ENCODE measurements at regions not wholly inside any gene's neighbourhood (a gene's known extent, or its start where the extent isn't known, plus 50 kb on each side); places are given as distances from the start of the nearest gene placed in this dataset.

GRCh38 chr6:22513667-22514066, 55.7 kb upstream of the HDGFL1 start:
- Histone ChIP-seq H3K36me3 (replicated peaks; ENCODE audit: insufficient read depth, low read depth) (no peaks in the 10 kb centered on the region), H3K79me2 (no peaks in the 10 kb centered on the region), H3K9me3 (ENCODE audit: low read depth) (no peaks in the 10 kb centered on the region), H3K27ac (no peak overlapping the region), H4K20me1 (ENCODE audit: insufficient read depth, poor library complexity, severe bottlenecking) (no peaks in the 10 kb centered on the region), H3K4me2 (no peak overlapping the region), H3K9me2 (replicated peaks; ENCODE audit: insufficient read depth) (no peaks in the 10 kb centered on the region), H2AFZ (no peak overlapping the region), H3K4me3 (no peak overlapping the region), H3K4me1 (ENCODE audit: insufficient read depth) (no peaks in the 10 kb centered on the region), H3K27me3 (no peaks in the 10 kb centered on the region)
- TF ChIP-seq EZH2 (IDR thresholded peaks at IDR 0.05; ENCODE audit: borderline replicate concordance) = no peak
- no peak for DNase-seq (ENCODE audit: low spot score)
- 79% methylated on average over 9 of the region's 9 CpGs for WGBS (ENCODE audit: low lambda C conversion rate, missing lambda C conversion rate)

- no peaks in the 10 kb centered on the region for H3K9me3 ChIP-seq (ENCODE audit: low read depth)
- H3K4me3 ChIP-seq = no peak overlapping the region
- H3K9me2 ChIP-seq (replicated peaks; ENCODE audit: insufficient read depth) = no peaks in the 10 kb centered on the region
- H3K79me2 ChIP-seq = no peaks in the 10 kb centered on the region
- H3K4me1 ChIP-seq (ENCODE audit: insufficient read depth) = no peaks in the 10 kb centered on the region
- no peak overlapping the region for H3K4me2 ChIP-seq
- H3K27me3 ChIP-seq = no peaks in the 10 kb centered on the region
- H2AFZ ChIP-seq = no peak overlapping the region
- H4K20me1 ChIP-seq (ENCODE audit: insufficient read depth, poor library complexity, severe bottlenecking) = no peaks in the 10 kb centered on the region
- WGBS (ENCODE audit: low lambda C conversion rate, missing lambda C conversion rate) = 82% methylated on average over 2 of the region's 2 CpGs
- no peak overlapping the region for H3K27ac ChIP-seq
- DNase-seq (ENCODE audit: low spot score) = no peak
- TF ChIP-seq EZH2 (IDR thresholded peaks at IDR 0.05; ENCODE audit: borderline replicate concordance) (no peak), EZH2phosphoT487 (IDR thresholded peaks at IDR 0.05; ENCODE audit: low read depth, severe bottlenecking, unreplicated experiment) (no peak), CTCF (IDR thresholded peaks at IDR 0.05; ENCODE audit: poor library complexity) (no peak)
- no peaks in the 10 kb centered on the region for H3K36me3 ChIP-seq (replicated peaks; ENCODE audit: insufficient read depth, low read depth)
These were observed 50.1 kb upstream of the HDGFL1 start for GRCh38 chr6:22519237-22519636.
